Fibroblast of pulmonary artery (primary cell): ENCODE measurements at regions not wholly inside any gene's neighbourhood (a gene's known extent, or its start where the extent isn't known, plus 50 kb on each side); places are given as distances from the start of the nearest gene placed in this dataset.

Experiments
- DNase-seq: peaks from one replicate; pipeline ENCODE4 v3.0.0-alpha.2; 2010; ENCODE audit warnings: low read depth
- H3K4me3 ChIP-seq: replicated peaks from 2 replicates; pipeline ENCODE4 v1.5.1; 2011; ENCODE audit warnings: low read depth, mild to moderate bottlenecking, control low read depth, low read length, moderate library complexity
- TF ChIP-seq, protein P1 (sequence below): IDR thresholded peaks from 2 replicates; pipeline ENCODE4 v1.5.1; 2011; ENCODE audit warnings: mild to moderate bottlenecking, control low read depth, low read length, inconsistent platforms; ENCODE audit errors: missing control alignments

DNA sequence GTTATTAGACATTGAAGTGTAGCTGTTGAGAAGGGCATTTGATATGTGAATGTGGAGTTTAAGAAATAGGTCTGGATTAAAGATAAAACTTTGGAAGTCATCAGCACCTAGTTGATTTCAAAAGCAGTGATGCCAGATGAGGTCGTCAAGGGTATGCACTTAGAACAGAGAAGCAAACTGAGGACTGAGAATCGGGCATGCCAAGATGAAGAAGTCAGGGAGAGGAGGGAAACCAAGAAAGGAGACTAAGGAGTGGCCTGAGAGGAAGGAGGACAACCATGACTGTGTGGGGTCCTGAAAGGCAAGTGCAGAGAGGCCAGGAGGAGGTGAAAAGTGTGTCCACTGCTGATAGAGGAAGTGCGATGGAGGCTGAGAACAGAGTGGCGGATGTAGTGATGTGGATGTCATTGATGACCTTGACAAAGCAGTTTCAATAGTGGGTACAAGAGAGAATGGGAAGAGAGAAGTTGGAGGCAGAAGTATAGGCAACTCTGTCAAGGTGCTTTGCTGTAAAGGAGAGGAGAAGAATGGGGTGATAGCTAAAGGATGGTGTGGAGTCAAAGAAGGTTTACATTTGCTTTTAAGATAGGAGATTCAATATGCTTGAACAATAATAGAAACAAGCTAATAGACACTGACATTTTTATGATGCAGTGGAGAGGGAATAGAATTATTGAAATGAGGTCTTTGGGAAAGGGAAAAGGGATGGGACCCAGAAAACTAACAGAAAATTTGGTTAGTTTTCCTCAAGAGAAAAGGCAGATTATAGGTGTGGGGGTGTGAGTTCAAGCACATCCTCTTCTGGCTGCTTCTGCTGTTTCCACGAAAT is 139.7 kb upstream of the TMEM170B start:
- TF ChIP-seq, protein P1, sequence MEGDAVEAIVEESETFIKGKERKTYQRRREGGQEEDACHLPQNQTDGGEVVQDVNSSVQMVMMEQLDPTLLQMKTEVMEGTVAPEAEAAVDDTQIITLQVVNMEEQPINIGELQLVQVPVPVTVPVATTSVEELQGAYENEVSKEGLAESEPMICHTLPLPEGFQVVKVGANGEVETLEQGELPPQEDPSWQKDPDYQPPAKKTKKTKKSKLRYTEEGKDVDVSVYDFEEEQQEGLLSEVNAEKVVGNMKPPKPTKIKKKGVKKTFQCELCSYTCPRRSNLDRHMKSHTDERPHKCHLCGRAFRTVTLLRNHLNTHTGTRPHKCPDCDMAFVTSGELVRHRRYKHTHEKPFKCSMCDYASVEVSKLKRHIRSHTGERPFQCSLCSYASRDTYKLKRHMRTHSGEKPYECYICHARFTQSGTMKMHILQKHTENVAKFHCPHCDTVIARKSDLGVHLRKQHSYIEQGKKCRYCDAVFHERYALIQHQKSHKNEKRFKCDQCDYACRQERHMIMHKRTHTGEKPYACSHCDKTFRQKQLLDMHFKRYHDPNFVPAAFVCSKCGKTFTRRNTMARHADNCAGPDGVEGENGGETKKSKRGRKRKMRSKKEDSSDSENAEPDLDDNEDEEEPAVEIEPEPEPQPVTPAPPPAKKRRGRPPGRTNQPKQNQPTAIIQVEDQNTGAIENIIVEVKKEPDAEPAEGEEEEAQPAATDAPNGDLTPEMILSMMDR = no peak
- no peak for DNase-seq
- no peak overlapping the region for H3K4me3 ChIP-seq

DNA sequence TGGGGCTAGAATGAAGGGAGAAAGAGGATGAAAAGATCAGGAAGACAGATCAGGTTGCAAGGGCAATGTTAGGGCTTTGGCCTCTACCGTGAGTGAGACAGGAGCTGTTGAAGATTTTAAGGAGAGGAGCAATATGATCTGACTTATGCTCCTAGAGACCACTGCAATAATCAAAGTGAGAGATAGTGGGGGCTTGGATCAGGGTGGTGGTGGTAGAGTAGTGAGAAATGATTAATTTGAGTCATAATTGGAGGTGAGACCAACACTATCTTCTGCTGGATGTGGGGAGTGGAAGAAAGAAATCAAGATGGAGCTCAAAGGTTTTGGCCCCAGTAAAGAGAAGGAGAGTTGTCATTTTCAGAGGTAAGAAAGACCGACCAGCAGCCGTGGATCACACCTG is 140.7 kb upstream of the TMEM170B start:
- H3K4me3 ChIP-seq = no peak overlapping the region
- TF ChIP-seq, protein P1 = no peak
- no peak for DNase-seq

DNA sequence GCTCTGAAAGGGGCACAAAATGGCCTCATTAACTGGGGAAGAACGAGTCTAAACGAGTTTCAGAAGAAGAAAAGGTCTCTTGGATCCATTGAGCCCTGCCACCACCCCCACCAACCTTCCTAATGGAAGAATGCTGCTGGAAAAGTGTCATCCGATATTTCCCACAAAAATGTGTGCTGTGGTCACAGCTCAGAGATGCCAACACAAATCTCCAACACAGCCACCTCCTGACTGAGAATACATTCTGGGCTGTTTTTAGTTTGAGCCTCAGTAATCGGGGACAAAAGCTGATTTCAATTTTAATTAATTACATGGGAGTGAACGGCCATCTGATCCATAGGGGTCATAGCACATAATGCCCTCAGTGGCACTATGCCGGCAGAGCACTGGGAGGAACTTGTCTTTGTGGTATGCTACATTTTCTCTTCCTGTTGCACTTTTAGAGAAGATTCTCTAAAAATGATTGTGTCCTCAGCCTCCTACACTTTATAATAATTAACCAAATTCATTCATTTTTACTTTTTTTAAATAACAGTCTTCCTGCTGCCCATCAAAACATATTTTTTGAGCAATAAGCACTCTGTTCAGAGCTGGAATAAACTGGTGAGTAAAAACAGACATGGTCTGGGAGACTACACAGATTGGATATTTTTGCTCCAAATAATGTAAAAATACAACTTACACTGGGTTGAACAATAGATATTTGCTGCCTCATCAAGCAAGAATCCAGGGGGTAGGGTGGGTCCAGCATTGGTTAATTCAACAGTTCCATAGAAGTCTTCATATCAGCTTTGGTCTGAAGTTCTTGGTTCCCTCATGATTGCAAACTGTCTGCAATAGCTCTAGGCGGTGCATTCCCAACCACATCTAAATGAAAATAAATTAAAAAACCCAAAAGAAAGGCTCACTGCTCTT is 143.6 kb upstream of the TMEM170B start:
- peak; percentile 36 for DNase-seq
- no peak overlapping the region for H3K4me3 ChIP-seq
- TF ChIP-seq, protein P1 = no peak

DNA sequence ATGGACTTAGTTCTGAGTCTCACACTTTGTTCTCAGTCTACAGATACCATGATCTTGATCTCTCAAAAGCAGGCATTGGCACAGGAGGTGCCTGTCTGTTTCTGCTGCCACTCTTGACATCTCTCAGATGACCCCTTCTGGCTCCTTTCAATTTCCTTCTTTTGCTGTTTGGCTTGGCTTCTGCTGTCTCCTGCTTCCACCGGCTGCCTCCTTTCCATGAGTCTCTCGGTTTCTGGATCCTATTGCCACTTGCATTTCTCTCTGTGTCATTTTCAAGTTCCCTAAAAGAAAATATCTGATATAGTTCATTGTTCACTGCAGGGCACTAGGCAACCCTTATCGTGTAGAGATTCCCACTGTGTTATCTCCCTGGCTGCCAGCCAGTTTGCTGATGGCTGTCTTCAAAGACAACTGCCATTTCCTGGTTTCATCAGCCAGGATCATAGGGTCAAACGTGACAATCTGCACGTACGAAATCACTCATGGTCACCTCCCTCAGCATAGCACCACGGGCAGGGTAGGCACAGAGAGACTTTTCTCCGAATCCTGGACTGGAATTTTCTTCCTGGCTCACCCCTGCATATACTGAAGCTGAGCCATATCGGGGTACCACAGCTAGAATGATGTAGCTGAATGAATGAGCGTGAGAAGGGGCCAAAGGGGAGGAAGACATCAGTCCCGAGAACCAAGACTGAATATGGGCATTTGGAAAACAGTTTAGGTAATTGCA is 144.6 kb upstream of the TMEM170B start:
- DNase-seq = peak; percentile 14
- TF ChIP-seq, protein P1 = no peak
- H3K4me3 ChIP-seq = no peak overlapping the region

- TF ChIP-seq, protein P1 = no peak
- DNase-seq = no peak
- H3K4me3 ChIP-seq = no peak overlapping the region
Measured at GRCh38 chr6:11391934-11392777, 145.4 kb upstream of the TMEM170B start.

- no peak overlapping the region for H3K4me3 ChIP-seq
- DNase-seq = no peak
- TF ChIP-seq, protein P1 = no peak
Measured at GRCh38 chr6:11389977-11390376, 147.6 kb upstream of the TMEM170B start.
